GM21528 (cell line): ENCODE measurements at regions not wholly inside any gene's neighbourhood (a gene's known extent, or its start where the extent isn't known, plus 50 kb on each side); places are given as distances from the start of the nearest gene placed in this dataset.

Experiments
- ATAC-seq: cut with Tn5 transposase; IDR thresholded peaks from one replicate; pipeline ENCODE4 v1.9.1; 2021; ENCODE audit warnings: mild to moderate bottlenecking, moderate library complexity; ENCODE audit not compliant: unreplicated experiment, low FRiP score

GRCh38 chr3:44179246-44179645 is 62.4 kb upstream of the TOPAZ1 start:
- ATAC-seq, result no peak

- no peak for ATAC-seq
These were observed 57.2 kb upstream of the TOPAZ1 start for GRCh38 chr3:44184319-44184953.

- ATAC-seq, result no peak
These were observed 56.2 kb upstream of the TOPAZ1 start for GRCh38 chr3:44185396-44185915.

GRCh38 chr3:44186111-44186672 is 55.5 kb upstream of the TOPAZ1 start:
- ATAC-seq, result no peak

- no peak for ATAC-seq
These were observed 55.0 kb upstream of the TOPAZ1 start for GRCh38 chr3:44186712-44187111.
